Glutamatergic neuron (in vitro differentiated cells): ENCODE measurements at regions not wholly inside any gene's neighbourhood (a gene's known extent, or its start where the extent isn't known, plus 50 kb on each side); places are given as distances from the start of the nearest gene placed in this dataset.

ENCODE experiments used
- DNase-seq: peaks from one replicate; pipeline ENCODE4 v3.0.0; 2022
- H3K27ac Mint-ChIP-seq: one replicate; pipeline ENCODE4 v1.8.0; 2020; ENCODE audit warnings: mild to moderate bottlenecking, mixed read lengths, inconsistent platforms; ENCODE audit not compliant: unreplicated experiment
- H3K27me3 Mint-ChIP-seq: one replicate; pipeline ENCODE4 v1.8.0; 2020; ENCODE audit warnings: mild to moderate bottlenecking, moderate library complexity, mixed read lengths, inconsistent platforms; ENCODE audit not compliant: unreplicated experiment
- H3K36me3 Mint-ChIP-seq: one replicate; pipeline ENCODE4 v1.8.0; 2020; ENCODE audit warnings: mild to moderate bottlenecking, mixed read lengths, inconsistent platforms; ENCODE audit not compliant: unreplicated experiment
- H3K4me1 Mint-ChIP-seq: one replicate; pipeline ENCODE4 v1.8.0; 2020; ENCODE audit warnings: mild to moderate bottlenecking, low read depth, mixed read lengths, inconsistent platforms; ENCODE audit not compliant: unreplicated experiment
- H3K4me3 Mint-ChIP-seq: one replicate; pipeline ENCODE4 v1.8.0; 2020; ENCODE audit warnings: mild to moderate bottlenecking, mixed read lengths, inconsistent platforms; ENCODE audit not compliant: unreplicated experiment
- H3K9me3 Mint-ChIP-seq: one replicate; pipeline ENCODE4 v1.8.0; 2020; ENCODE audit warnings: mild to moderate bottlenecking, moderate library complexity, mixed read lengths, inconsistent platforms; ENCODE audit not compliant: unreplicated experiment
- TF ChIP-seq, protein P1 (sequence below): fragments of 200-600 bp; sonication (generic); IDR thresholded peaks from one replicate; pipeline ENCODE4 v1.5.0; 2021; ENCODE audit not compliant: partially characterized antibody, unreplicated experiment

- no peak overlapping the region for H3K27ac Mint-ChIP-seq
- TF ChIP-seq, protein P1, sequence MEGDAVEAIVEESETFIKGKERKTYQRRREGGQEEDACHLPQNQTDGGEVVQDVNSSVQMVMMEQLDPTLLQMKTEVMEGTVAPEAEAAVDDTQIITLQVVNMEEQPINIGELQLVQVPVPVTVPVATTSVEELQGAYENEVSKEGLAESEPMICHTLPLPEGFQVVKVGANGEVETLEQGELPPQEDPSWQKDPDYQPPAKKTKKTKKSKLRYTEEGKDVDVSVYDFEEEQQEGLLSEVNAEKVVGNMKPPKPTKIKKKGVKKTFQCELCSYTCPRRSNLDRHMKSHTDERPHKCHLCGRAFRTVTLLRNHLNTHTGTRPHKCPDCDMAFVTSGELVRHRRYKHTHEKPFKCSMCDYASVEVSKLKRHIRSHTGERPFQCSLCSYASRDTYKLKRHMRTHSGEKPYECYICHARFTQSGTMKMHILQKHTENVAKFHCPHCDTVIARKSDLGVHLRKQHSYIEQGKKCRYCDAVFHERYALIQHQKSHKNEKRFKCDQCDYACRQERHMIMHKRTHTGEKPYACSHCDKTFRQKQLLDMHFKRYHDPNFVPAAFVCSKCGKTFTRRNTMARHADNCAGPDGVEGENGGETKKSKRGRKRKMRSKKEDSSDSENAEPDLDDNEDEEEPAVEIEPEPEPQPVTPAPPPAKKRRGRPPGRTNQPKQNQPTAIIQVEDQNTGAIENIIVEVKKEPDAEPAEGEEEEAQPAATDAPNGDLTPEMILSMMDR: no peak
Measured at GRCh38 chr10:113450046-113450804, 102.6 kb upstream of the HABP2 start.

GRCh38 chr10:113450906-113451305 is 101.9 kb upstream of the HABP2 start:
- H3K36me3 Mint-ChIP-seq: no peaks in the 10 kb centered on the region
- no peak overlapping the region for H3K4me3 Mint-ChIP-seq
- H3K9me3 Mint-ChIP-seq: no peaks in the 10 kb centered on the region
- H3K27me3 Mint-ChIP-seq: no peaks in the 10 kb centered on the region
- H3K4me1 Mint-ChIP-seq: no peaks in the 10 kb centered on the region
- TF ChIP-seq, protein P1: no peak
- DNase-seq: no peak
- no peak overlapping the region for H3K27ac Mint-ChIP-seq

More at GRCh38 chr10:113450046-113450804, 102.6 kb upstream of the HABP2 start:
- H3K4me1 Mint-ChIP-seq: peaks cover 7% of the 10 kb centered on the region
- no peak for DNase-seq
- peaks cover 1% of the 10 kb centered on the region for H3K9me3 Mint-ChIP-seq
- H3K27me3 Mint-ChIP-seq: no peaks in the 10 kb centered on the region
- no peaks in the 10 kb centered on the region for H3K36me3 Mint-ChIP-seq
- no peak overlapping the region for H3K4me3 Mint-ChIP-seq

GRCh38 chr10:113452146-113452845 is 100.6 kb upstream of the HABP2 start:
- no peak overlapping the region for H3K27ac Mint-ChIP-seq
- no peak overlapping the region for H3K4me3 Mint-ChIP-seq
- H3K9me3 Mint-ChIP-seq: no peaks in the 10 kb centered on the region
- no peaks in the 10 kb centered on the region for H3K27me3 Mint-ChIP-seq
- no peak for DNase-seq
- TF ChIP-seq, protein P1: no peak
- H3K4me1 Mint-ChIP-seq: no peaks in the 10 kb centered on the region
- H3K36me3 Mint-ChIP-seq: no peaks in the 10 kb centered on the region

- no peak overlapping the region for H3K4me3 Mint-ChIP-seq
- H3K9me3 Mint-ChIP-seq: peaks cover 2% of the 10 kb centered on the region
- no peak for DNase-seq
- H3K27me3 Mint-ChIP-seq: peaks cover 1% of the 10 kb centered on the region
- H3K4me1 Mint-ChIP-seq: no peaks in the 10 kb centered on the region
- no peaks in the 10 kb centered on the region for H3K36me3 Mint-ChIP-seq
- H3K27ac Mint-ChIP-seq: no peak overlapping the region
- TF ChIP-seq, protein P1: no peak
Measured at GRCh38 chr10:113453351-113453750, 99.5 kb upstream of the HABP2 start.
